Adrenal gland (tissue), 9 donors: ENCODE measurements at regions not wholly inside any gene's neighbourhood (a gene's known extent, or its start where the extent isn't known, plus 50 kb on each side); places are given as distances from the start of the nearest gene placed in this dataset.

ENCODE experiments used
- DNase-seq, 7 donors: peaks; one replicate each; pipeline ENCODE4 v3.0.0-alpha.2; 2019 to 2020
- H3K27ac ChIP-seq, 5 donors: fragments of 200-600 bp; sonication (generic) in 4 of 5; 1 replicate in 3 of 5; 2 replicates in 2 of 5; pipeline versions ENCODE4 v1.5.1 to v1.8.0; 2016 to 2020; ENCODE audit warnings: mild to moderate bottlenecking in 1 of 5
- H3K27me3 ChIP-seq: fragments of 200-600 bp; 2 replicates; pipeline ENCODE4 v1.8.0; 2021
- H3K36me3 ChIP-seq, 2 donors: fragments of 200-600 bp; replicated peaks in 1 of 2; 1 replicate in 1 of 2; 2 replicates in 1 of 2; pipeline versions ENCODE4 v1.5.1 to v1.8.0; 2018 to 2022
- H3K4me1 ChIP-seq, 2 donors: fragments of 200-600 bp; replicated peaks in 1 of 2; 1 replicate in 1 of 2; 2 replicates in 1 of 2; pipeline versions ENCODE4 v1.5.1 to v1.8.0; 2018 to 2021
- H3K4me3 ChIP-seq, 4 donors: fragments of 200-600 bp; sonication (generic) in 3 of 4; one replicate each; pipeline ENCODE4 v1.5.1; 2016 to 2018
- H3K9me3 ChIP-seq, 3 donors: fragments of 200-600 bp; sonication (generic) in 1 of 3; replicated peaks in 1 of 3; 1 replicate in 2 of 3; 2 replicates in 1 of 3; pipeline versions ENCODE4 v1.5.1 to v1.8.0; 2016 to 2021
- CTCF ChIP-seq, 6 experiments: fragments of 450-650 bp in 4 of 6; fragments of 200-600 bp in 2 of 6; sonication (generic) in 1 of 6; IDR thresholded peaks; 1 replicate in 5 of 6; 2 replicates in 1 of 6; pipeline versions ENCODE4 v1.5.1 to v1.8.0; 2016 to 2021; ENCODE audit warnings: antibody characterized with exemption in 6 of 6, mild to moderate bottlenecking in 2 of 6, moderate library complexity in 1 of 6
- POLR2A ChIP-seq, 2 donors: fragments of 450-650 bp; IDR thresholded peaks; one replicate each; pipeline ENCODE4 v1.6.1; 2017; ENCODE audit warnings: antibody characterized with exemption in 2 of 2, mild to moderate bottlenecking in 2 of 2, moderate library complexity in 1 of 2
- WGBS, 4 donors: extraction: QIAGEN DNeasy Blood & Tissue Kit in 2 of 4; methylation state at CpG; one replicate each; pipeline versions ENCODE4 v1.1.5 to v1.1.7; 2013 to 2017; 5-methylcytosine and 5-hydroxymethylcytosine counted together
- intact Hi-C, 2 donors: fragments of 100-400 bp; cut with DNase I; formaldehyde crosslinking; loops; one replicate each; pipeline versions ENCODE4 v1.14.1 to v1.15.0; 2022 to 2023
- donor health status: healthy with polysubstance abuse.
- donor health status: Bipolar disorder and iron deficiency.
- donor health status: DM: yes; HTN: yes; CAD: no.
- donor health status: DM: no; HTN: no; CAD: no.
- donor health status: DM: no; HTN: no; CAD: no.

- H3K36me3 ChIP-seq, result no peaks in the 10 kb centered on the region
- DNase-seq, result no peak
- no peaks in the 10 kb centered on the region for H3K9me3 ChIP-seq
- no peak overlapping the region for H3K27ac ChIP-seq
- no peaks in the 10 kb centered on the region for H3K4me1 ChIP-seq
- WGBS, 4 donors, result 85 to 89% (median 88%) methylated on average over 5 of the region's 5 CpGs
- no peak for TF ChIP-seq POLR2A (IDR thresholded peaks at IDR 0.05)
- no peak for TF ChIP-seq CTCF (IDR thresholded peaks at IDR 0.05)
- H3K27me3 ChIP-seq, result no peaks in the 10 kb centered on the region
- intact Hi-C loops, result no loop called here
- H3K4me3 ChIP-seq, result no peak overlapping the region
Measured at GRCh38 chr2:65655000-65655399, 222.6 kb upstream of the SPRED2 start.

GRCh38 chr2:65654496-65654895 is 222.1 kb upstream of the SPRED2 start:
- no peaks in the 10 kb centered on the region for H3K9me3 ChIP-seq
- no peaks in the 10 kb centered on the region for H3K36me3 ChIP-seq
- no peak for TF ChIP-seq POLR2A (IDR thresholded peaks at IDR 0.05)
- no peak for TF ChIP-seq CTCF (IDR thresholded peaks at IDR 0.05)
- H3K27ac ChIP-seq, result no peak overlapping the region
- no peaks in the 10 kb centered on the region for H3K4me1 ChIP-seq
- no peak overlapping the region for H3K4me3 ChIP-seq
- no peak for DNase-seq
- intact Hi-C loops, result no loop called here
- WGBS, 4 donors, result 90 to 92% (median 91%) methylated on average over 3 of the region's 3 CpGs
- no peaks in the 10 kb centered on the region for H3K27me3 ChIP-seq

GRCh38 chr2:65652066-65652465 is 219.7 kb upstream of the SPRED2 start:
- no peak overlapping the region for H3K27ac ChIP-seq
- no peak for TF ChIP-seq CTCF (IDR thresholded peaks at IDR 0.05)
- TF ChIP-seq POLR2A (IDR thresholded peaks at IDR 0.05), result no peak
- WGBS, 4 donors, result 70 to 89% (median 81%) methylated on average over 1 of the region's 1 CpG
- no peak for DNase-seq
- no peak overlapping the region for H3K4me3 ChIP-seq
- H3K36me3 ChIP-seq, result no peaks in the 10 kb centered on the region
- H3K9me3 ChIP-seq, result no peaks in the 10 kb centered on the region
- intact Hi-C loops, result no loop called here
- H3K4me1 ChIP-seq, result no peaks in the 10 kb centered on the region
- H3K27me3 ChIP-seq, result no peaks in the 10 kb centered on the region

GRCh38 chr2:65649811-65650589 is 217.6 kb upstream of the SPRED2 start:
- intact Hi-C loops, result loop anchor here in 1 of 2 donors (10.0 kb wide), 1 partner anchor 775 kb away; no protein-coding TSS in a partner anchor
- no peaks in the 10 kb centered on the region for H3K9me3 ChIP-seq
- H3K27me3 ChIP-seq, result no peaks in the 10 kb centered on the region
- no peak for DNase-seq
- H3K36me3 ChIP-seq, result no peaks in the 10 kb centered on the region
- no peak overlapping the region for H3K27ac ChIP-seq
- TF ChIP-seq CTCF (IDR thresholded peaks at IDR 0.05) (no peak), POLR2A (IDR thresholded peaks at IDR 0.05) (no peak)
- H3K4me1 ChIP-seq, result no peaks in the 10 kb centered on the region
- no peak overlapping the region for H3K4me3 ChIP-seq
- 86 to 94% (median 87%) methylated on average over 5 of the region's 5 CpGs for WGBS, 4 donors
